ENCODE measurements at regions not wholly inside any gene's neighbourhood (a gene's known extent, or its start where the extent isn't known, plus 50 kb on each side); places are given as distances from the start of the nearest gene placed in this dataset.

GRCh38 chr5:71884926-71885325, 165.9 kb downstream of the CARTPT start:
- Histone ChIP-seq H2AFZ (ENCODE audit: low read length) (no peak overlapping the region), H3K79me2 (ENCODE audit: insufficient read depth, low read length) (no peaks in the 10 kb centered on the region), H3K27me3 (ENCODE audit: insufficient read depth, low read length) (0 out of 2 replicates have a peak, but pooled peaks cover 3% of the 10 kb centered on the region), H3K4me3 (ENCODE audit: low read depth, low read length, poor library complexity, severe bottlenecking) (no peak overlapping the region), H3K9me3 (ENCODE audit: low read length) (no peaks in the 10 kb centered on the region), H3K27ac (ENCODE audit: low read depth, low read length, poor library complexity, severe bottlenecking) (no peak overlapping the region), H3K9me2 (ENCODE audit: low read depth, low read length) (no peaks in the 10 kb centered on the region), H3K36me3 (ENCODE audit: insufficient read depth, low read length) (no peaks in the 10 kb centered on the region), H3K9ac (ENCODE audit: low read length) (no peak overlapping the region), H3K4me2 (ENCODE audit: low read length) (no peak overlapping the region), H3K4me1 (ENCODE audit: insufficient read depth, low read length, severe bottlenecking) (peaks cover 3% of the 10 kb centered on the region), H3F3A (ENCODE audit: insufficient read depth, low read length) (no peaks in the 10 kb centered on the region), H4K20me1 (ENCODE audit: insufficient read depth, low read length) (no peaks in the 10 kb centered on the region)
- no peak for TF ChIP-seq CTCF (IDR thresholded peaks at IDR 0.05; ENCODE audit: low read length)
- TF ChIP-seq EZH2 (IDR thresholded peaks at IDR 0.05; ENCODE audit: borderline replicate concordance, low read length): no peak

GRCh38 chr5:71886406-71886805, 167.3 kb downstream of the CARTPT start:
- TF ChIP-seq EZH2 (IDR thresholded peaks at IDR 0.05; ENCODE audit: borderline replicate concordance, low read length) (no peak), CTCF (IDR thresholded peaks at IDR 0.05; ENCODE audit: low read length) (no peak)
- Histone ChIP-seq H3K4me1 (ENCODE audit: insufficient read depth, low read length, severe bottlenecking) (peaks cover 3% of the 10 kb centered on the region), H3K27me3 (ENCODE audit: insufficient read depth, low read length) (no peaks in the 10 kb centered on the region), H3K9ac (ENCODE audit: low read length) (no peak overlapping the region), H3K79me2 (ENCODE audit: insufficient read depth, low read length) (no peaks in the 10 kb centered on the region), H3K36me3 (ENCODE audit: insufficient read depth, low read length) (no peaks in the 10 kb centered on the region), H3K4me2 (ENCODE audit: low read length) (no peak overlapping the region), H3K4me3 (ENCODE audit: low read depth, low read length, poor library complexity, severe bottlenecking) (no peak overlapping the region), H4K20me1 (ENCODE audit: insufficient read depth, low read length) (no peaks in the 10 kb centered on the region), H3K9me3 (ENCODE audit: low read length) (no peaks in the 10 kb centered on the region), H3K9me2 (ENCODE audit: low read depth, low read length) (no peaks in the 10 kb centered on the region), H2AFZ (ENCODE audit: low read length) (no peak overlapping the region), H3F3A (ENCODE audit: insufficient read depth, low read length) (no peaks in the 10 kb centered on the region), H3K27ac (ENCODE audit: low read depth, low read length, poor library complexity, severe bottlenecking) (no peak overlapping the region)

- H3K9me3 ChIP-seq (ENCODE audit: low read length): no peaks in the 10 kb centered on the region
- TF ChIP-seq EZH2 (IDR thresholded peaks at IDR 0.05; ENCODE audit: borderline replicate concordance, low read length) (no peak), CTCF (IDR thresholded peaks at IDR 0.05; ENCODE audit: low read length) (no peak)
- no peaks in the 10 kb centered on the region for H3F3A ChIP-seq (ENCODE audit: insufficient read depth, low read length)
- H3K9ac ChIP-seq (ENCODE audit: low read length): no peak overlapping the region
- H3K79me2 ChIP-seq (ENCODE audit: insufficient read depth, low read length): no peaks in the 10 kb centered on the region
- peak overlapping the region; percentile 97 for H2AFZ ChIP-seq (ENCODE audit: low read length)
- H3K27me3 ChIP-seq (ENCODE audit: insufficient read depth, low read length): no peaks in the 10 kb centered on the region
- peak overlapping the region; percentile 52 for H3K4me3 ChIP-seq (ENCODE audit: low read depth, low read length, poor library complexity, severe bottlenecking)
- H4K20me1 ChIP-seq (ENCODE audit: insufficient read depth, low read length): no peaks in the 10 kb centered on the region
- peaks cover 3% of the 10 kb centered on the region for H3K4me1 ChIP-seq (ENCODE audit: insufficient read depth, low read length, severe bottlenecking)
- H3K4me2 ChIP-seq (ENCODE audit: low read length): peak overlapping the region; percentile 81
- no peak overlapping the region for H3K27ac ChIP-seq (ENCODE audit: low read depth, low read length, poor library complexity, severe bottlenecking)
- no peaks in the 10 kb centered on the region for H3K9me2 ChIP-seq (ENCODE audit: low read depth, low read length)
- H3K36me3 ChIP-seq (ENCODE audit: insufficient read depth, low read length): no peaks in the 10 kb centered on the region
These were observed 168.6 kb downstream of the CARTPT start for GRCh38 chr5:71887680-71888079.

Measured in OCI-LY1 (cell line).